ENCODE measurements at regions not wholly inside any gene's neighbourhood (a gene's known extent, or its start where the extent isn't known, plus 50 kb on each side); places are given as distances from the start of the nearest gene placed in this dataset.
"Not testable (repeated sequence)": the region's sequence is repeated elsewhere in the genome, so short reads cannot be mapped to it uniquely, and the experiment has no call there.

- intact Hi-C loops (cut with micrococcal nuclease), result no loop called here
Observed at GRCh38 chr2:40564184-40564583, 112.3 kb upstream of the SLC8A1 start.

GRCh38 chr2:40579247-40579646 lies 127.4 kb upstream of the SLC8A1 start:
- intact Hi-C loops (cut with micrococcal nuclease), result no loop called here

- intact Hi-C loops (cut with micrococcal nuclease), result no loop called here
Observed at GRCh38 chr2:40584432-40584831, 132.5 kb upstream of the SLC8A1 start.

DNA sequence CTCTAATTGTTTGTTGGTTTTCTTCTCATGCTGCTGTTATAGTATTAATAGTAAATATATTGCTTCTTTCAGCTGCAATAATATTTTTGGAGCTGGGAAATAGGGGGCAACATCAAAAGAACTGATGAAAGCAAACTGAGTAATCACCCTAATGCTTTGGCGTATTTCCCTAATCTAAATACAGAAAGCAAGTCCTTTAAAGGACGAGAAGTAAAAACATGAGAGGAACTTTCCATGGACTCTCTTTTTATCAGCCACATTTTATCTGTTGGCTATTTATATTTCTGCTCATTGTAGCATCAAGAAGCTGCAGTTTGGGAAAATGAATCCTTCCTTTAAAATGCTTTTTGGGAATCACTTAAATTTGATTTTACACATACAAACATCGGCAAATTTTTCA lies 139.9 kb upstream of the SLC8A1 start:
- intact Hi-C loops (cut with micrococcal nuclease), result no loop called here

- intact Hi-C loops (cut with micrococcal nuclease), result no loop called here
Observed at GRCh38 chr2:40592218-40592617, 140.3 kb upstream of the SLC8A1 start.

DNA sequence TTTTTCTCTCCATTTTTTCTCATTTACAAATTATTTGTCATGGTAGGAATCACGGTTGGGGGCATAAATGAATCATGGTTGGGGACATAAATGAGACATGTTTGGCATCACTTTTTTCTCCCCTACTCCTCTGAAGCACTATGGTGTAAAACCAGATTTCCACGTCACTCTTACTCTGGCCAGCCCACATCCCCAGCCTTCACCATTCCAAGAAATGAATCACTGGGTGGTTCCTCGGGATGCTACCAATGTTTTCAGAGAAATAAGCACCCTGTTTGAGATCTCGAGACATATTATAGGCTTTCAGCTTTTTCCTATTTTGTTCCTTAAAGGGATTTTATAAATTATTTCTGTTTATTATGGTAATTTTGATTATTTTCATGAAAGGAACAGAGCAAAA lies 155.0 kb upstream of the SLC8A1 start:
- intact Hi-C loops (cut with micrococcal nuclease), result no loop called here

DNA sequence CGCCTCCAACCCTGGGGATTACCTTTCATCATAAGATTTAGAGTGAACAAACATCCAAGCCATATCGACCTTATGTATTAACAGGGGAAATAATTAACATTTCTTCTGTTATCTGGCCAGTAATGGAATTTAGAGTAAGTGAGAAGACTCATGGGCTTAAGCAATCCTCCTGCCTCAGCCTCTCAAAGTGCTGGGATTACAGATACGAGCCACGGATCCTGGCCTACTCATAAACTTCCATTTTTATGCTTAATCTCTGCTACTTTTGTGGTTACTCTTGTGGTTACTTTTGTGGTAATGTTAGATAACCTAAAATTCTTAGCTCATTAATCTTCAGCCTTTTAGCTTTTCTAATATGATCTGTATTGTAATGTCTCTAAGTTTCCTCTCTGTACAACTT lies 159.3 kb upstream of the SLC8A1 start:
- intact Hi-C loops (cut with micrococcal nuclease), result no loop called here

DNA sequence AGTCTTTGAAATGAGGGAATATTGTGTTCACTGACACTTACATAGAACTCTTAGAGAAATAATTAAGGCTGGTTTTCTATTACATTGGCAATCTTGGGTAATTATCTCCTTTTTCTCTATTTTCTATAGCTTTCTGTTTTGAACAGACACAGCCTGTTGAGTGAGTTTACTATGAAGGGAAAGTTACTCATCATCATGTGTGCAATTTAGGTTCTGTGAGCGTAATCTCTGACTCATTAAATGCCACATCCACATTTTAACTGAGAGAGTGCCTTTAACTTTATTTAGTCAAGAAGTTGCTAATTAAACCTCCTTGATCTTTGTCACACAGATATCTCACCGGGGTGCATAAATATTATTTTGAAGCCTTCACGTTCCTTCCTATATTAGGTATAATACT lies 174.0 kb upstream of the SLC8A1 start:
- intact Hi-C loops (cut with micrococcal nuclease), result no loop called here

DNA sequence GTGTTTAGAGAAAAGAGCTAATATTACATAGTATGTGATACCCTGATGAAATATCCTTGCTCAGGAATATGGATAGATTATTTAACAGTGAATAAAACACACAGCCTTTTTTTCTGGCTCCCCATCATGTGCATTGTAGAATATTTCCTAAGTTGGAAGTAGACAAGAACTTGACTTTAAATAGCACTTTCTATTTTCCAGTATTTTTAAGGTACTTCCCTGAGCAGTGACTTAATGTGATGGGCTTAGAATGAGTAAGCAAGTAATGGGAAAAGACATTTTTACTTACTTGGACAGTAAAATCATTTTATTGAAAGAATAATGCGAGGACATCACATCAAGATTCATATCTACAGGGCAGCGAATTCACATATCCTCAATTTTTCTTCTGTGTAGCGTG lies 176.7 kb upstream of the SLC8A1 start:
- intact Hi-C loops (cut with micrococcal nuclease), result no loop called here

DNA sequence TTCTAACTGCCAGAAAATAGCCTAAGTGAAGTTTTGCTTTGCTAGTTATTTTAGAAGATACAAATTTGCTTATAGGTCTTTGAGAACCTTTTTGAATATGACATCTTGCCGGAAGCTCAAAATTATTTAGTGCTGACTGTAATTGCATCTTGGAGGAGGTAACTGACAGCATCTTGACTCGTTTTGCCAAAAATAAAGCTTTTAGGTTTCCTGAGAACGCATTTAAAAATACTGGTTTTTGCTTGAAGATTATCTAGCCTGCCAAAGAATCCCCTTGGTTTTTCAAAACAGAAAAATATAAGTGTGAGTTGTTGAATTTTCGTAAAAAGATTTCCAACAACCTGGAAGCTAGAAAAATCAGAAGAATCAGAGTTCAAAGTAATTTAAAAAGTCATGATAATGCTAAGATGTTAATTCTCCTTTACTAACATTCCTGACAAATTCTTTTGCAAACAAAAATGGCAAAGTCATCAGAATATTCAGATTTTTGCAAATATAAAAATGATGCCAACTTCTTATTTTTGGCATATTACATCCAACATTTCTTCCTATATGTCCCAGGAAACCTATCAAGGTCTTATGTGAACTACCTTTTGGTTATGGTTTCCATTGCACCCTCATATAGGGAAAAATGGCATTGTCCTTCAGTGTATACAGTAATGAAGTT lies 178.0 kb upstream of the SLC8A1 start:
- intact Hi-C loops (cut with micrococcal nuclease), result no loop called here

- intact Hi-C loops (cut with micrococcal nuclease), result no loop called here
Observed at GRCh38 chr2:40639320-40639719, 187.4 kb upstream of the SLC8A1 start.

DNA sequence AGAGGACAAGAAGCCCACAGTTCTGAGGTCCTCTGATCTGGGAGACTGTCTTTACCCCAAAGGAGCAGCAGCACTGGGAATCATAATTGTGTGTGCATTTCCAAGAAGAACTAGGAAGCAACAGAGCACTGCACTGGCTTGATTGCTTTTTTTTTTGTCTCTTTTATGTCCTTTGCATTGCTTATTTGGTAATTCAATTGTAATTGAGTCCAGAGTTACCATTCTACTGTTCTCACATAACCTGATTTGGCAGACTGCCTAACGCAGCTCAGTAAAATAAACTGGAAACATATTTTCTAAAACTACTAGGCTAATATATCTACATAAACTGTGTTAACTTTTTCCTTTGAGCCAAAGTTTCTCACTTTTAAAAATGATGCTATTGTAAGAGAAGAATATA lies 190.3 kb upstream of the SLC8A1 start:
- intact Hi-C loops (cut with micrococcal nuclease), result no loop called here

GRCh38 chr2:40642726-40643125 lies 190.8 kb upstream of the SLC8A1 start:
- intact Hi-C loops (cut with micrococcal nuclease), result no loop called here

- intact Hi-C loops (cut with micrococcal nuclease), result no loop called here
Observed at GRCh38 chr2:40646642-40647041, 194.8 kb upstream of the SLC8A1 start.

DNA sequence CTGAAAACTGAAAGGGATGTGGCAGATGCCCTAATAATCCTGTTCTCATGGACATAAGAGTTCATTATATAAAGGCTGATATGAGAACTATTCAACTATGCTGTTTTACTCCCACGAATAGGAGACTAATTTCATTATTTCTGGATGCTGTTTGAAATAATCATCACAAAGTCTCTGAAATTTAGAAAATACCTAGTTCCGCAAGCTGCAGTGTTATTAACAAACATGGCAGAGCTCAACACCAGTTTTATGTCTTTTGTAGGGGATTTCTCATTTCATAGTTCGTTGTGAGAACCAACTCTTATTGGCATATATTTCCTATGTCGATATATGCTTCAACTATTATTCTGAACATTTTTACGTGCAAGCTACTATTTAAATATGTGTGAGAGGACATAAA lies 200.3 kb upstream of the SLC8A1 start:
- intact Hi-C loops (cut with micrococcal nuclease), result no loop called here

DNA sequence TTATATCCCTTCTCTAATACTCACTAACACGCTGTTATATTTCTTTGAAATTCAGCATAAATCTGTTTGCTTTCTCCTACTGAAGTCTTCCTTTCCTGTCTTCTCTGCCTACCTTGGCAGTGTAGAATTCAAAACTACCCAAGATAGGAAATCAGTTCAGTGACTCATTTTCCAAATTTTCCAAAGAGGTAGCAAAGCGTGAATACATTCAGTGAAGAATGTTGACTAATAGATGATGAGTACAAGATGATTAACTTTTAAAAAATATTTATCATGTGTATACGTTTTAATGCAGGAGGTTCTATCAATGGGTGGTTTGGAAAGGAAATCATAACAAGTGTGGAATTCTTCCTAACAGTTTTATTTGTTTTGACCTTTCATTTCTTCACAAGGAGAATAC lies 201.9 kb upstream of the SLC8A1 start:
- intact Hi-C loops (cut with micrococcal nuclease), result no loop called here

- intact Hi-C loops (cut with micrococcal nuclease), result no loop called here
Observed at GRCh38 chr2:40654346-40654745, 202.5 kb upstream of the SLC8A1 start.

DNA sequence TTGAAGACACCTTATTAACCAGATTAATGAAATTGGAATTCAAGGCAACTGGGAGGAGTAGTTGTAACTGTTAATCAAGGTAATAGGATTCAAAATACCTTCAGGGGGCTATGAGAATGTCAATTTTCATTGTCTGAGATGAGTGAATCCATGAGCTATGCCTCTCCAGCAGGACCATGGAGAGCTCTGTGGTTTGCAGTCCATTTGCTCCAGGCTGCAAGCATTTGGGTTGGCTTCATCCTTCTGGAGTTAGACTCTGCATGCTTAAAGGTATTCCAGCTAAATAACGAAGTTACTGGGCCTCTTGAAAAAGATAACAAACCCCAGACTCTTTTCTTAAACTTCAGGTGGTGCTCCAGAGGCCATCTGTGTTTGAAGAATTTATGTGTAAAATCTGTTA lies 207.1 kb upstream of the SLC8A1 start:
- intact Hi-C loops (cut with micrococcal nuclease), result no loop called here

- intact Hi-C loops (cut with micrococcal nuclease), result no loop called here
Observed at GRCh38 chr2:40665493-40666232, 213.8 kb upstream of the SLC8A1 start.

DNA sequence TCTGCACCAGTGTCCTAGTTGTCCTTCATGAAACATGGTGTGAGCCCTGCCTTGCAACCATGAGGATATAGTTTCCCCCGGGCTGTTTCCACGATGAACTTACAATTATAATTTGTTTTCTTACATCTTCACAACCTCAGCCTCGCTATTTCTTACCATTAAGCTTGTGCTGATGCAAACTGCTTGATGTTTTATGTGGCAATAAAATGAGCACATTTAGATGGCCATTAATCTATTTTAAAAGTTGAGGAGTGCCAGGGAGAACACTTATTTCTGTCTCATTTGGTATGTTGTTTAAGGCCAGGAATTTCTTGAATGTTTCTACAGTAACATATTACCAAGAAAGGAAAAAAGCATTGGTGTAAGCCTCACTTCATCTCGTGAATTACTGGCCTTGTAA lies 214.5 kb upstream of the SLC8A1 start:
- intact Hi-C loops (cut with micrococcal nuclease), result no loop called here

GRCh38 chr2:40668425-40668824 lies 216.5 kb upstream of the SLC8A1 start:
- intact Hi-C loops (cut with micrococcal nuclease), result no loop called here

DNA sequence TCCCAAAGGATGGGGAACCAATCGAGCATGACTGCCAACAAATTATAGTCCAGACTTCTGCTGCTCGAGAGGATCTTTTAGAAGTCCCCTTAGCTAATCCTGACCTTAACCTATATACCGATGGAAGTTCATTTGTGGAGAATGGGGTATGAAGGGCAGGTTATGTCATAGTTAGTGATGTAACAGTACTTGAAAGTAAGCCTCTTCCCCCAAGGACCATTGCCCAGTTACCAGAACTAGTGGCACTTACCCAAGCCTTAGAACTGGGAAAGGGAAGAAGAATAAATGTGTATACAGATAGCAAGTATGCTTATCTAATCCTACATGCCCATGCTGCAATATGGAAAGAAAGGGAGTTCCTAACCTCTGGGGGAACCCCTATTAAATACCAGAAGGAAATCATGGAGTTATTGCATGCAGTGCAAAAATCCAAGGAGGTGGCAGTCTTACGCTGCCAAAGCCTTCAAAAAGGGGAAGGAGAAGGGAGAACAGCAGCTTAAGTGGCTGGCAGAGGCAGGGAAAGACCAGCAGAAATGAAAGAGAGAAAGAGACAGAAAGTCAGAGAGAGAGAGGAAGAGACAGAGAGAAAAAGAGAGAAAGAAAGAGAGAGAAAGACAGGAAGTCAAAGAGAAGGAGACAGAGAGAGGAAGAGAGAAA lies 224.4 kb upstream of the SLC8A1 start:
- intact Hi-C loops (cut with micrococcal nuclease), result not testable (repeated sequence)

- intact Hi-C loops (cut with micrococcal nuclease), result no loop called here
Observed at GRCh38 chr2:40680547-40680946, 228.7 kb upstream of the SLC8A1 start.
